ENCODE measurements at regions not wholly inside any gene's neighbourhood (a gene's known extent, or its start where the extent isn't known, plus 50 kb on each side); places are given as distances from the start of the nearest gene placed in this dataset. TPM values are rescaled to one million over a fixed set of nuclear protein-coding genes. Genes with fewer than 3 reads are reported as not detected.
A peak's percentile ranks its signal among the peaks of the same experiment; 100 is the strongest.

DNA sequence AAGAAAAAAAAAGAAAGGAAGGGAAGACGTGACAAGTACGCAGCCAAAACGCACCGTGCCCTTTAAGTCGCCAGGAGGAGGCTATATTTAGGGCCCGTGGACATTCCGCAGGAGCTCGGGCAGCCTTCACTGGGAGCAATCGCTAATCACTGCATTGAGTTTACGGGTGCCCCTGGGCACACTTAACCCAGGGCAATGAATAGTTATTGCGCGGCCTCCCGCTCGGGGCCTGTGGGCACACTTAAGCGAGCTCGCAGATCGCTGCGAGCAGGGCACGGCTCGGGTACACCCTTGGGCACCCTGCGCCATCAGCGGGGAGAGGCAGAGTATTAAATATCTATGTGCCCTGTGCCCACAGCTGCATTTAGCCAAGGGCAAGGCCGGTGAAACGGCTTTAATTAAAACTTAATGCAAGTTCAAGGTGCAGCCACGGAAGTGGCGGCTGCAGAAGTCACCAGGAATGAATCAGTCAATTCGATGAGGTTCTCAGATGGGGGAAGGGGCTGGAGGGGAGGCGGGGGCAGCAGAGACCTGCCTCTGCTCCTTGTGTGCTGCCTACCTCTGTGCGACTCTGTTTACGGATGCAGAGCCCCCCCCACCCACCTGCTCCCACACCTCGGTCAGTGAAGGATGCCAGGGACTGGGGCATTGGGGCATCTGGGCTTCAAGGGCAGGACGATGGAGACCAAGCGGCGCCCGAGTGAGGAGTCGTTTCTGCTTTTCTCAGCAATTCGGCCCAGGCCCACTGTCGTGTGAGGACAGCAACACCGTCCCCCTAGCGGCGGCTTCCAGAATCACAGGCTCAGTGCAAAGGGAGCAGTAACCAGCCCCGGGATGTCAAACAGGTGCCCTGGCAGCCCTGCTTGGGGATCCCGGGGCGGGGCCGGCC, 51.8 kb upstream of the TARDBP start:
- peaks cover 0 to 6% (median 3%) of the 10 kb centered on the region in 5 donors for H3K4me1 ChIP-seq (ENCODE audit: control insufficient read depth in 5 of 5, insufficient read depth in 5 of 5, low read length in 5 of 5)
- H3K4me3 ChIP-seq, result no peak overlapping the region
- ATAC-seq (ENCODE audit: insufficient read depth, low FRiP score), result peak; percentile 31
- no peaks in the 10 kb centered on the region for H3K9me3 ChIP-seq (ENCODE audit: control insufficient read depth in 4 of 4, insufficient read depth in 3 of 4, low read length in 3 of 4)
- no peaks in the 10 kb centered on the region for H3K27me3 ChIP-seq (ENCODE audit: control insufficient read depth in 3 of 3, insufficient read depth in 3 of 3, low read length in 2 of 3)
- DNase-seq, result peak; percentile 81 to 86 (median 84)
- no peak overlapping the region for H3K9ac ChIP-seq (ENCODE audit: insufficient read depth in 1 of 2, low read length in 2 of 2)
- H3K36me3 ChIP-seq (ENCODE audit: control insufficient read depth in 4 of 4, insufficient read depth in 4 of 4, low read length in 4 of 4), result no peaks in the 10 kb centered on the region
- no peak overlapping the region for H3K27ac ChIP-seq (ENCODE audit: low read depth in 1 of 2, low read length in 1 of 2)
- TF ChIP-seq, protein P1, sequence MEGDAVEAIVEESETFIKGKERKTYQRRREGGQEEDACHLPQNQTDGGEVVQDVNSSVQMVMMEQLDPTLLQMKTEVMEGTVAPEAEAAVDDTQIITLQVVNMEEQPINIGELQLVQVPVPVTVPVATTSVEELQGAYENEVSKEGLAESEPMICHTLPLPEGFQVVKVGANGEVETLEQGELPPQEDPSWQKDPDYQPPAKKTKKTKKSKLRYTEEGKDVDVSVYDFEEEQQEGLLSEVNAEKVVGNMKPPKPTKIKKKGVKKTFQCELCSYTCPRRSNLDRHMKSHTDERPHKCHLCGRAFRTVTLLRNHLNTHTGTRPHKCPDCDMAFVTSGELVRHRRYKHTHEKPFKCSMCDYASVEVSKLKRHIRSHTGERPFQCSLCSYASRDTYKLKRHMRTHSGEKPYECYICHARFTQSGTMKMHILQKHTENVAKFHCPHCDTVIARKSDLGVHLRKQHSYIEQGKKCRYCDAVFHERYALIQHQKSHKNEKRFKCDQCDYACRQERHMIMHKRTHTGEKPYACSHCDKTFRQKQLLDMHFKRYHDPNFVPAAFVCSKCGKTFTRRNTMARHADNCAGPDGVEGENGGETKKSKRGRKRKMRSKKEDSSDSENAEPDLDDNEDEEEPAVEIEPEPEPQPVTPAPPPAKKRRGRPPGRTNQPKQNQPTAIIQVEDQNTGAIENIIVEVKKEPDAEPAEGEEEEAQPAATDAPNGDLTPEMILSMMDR (IDR thresholded peaks at IDR 0.05; ENCODE audit: control extremely low read depth, extremely low read depth), result peak; percentile 55
- 59 to 61% methylated on average over 45 of the region's 45 CpGs for WGBS, 2 donors

DNA sequence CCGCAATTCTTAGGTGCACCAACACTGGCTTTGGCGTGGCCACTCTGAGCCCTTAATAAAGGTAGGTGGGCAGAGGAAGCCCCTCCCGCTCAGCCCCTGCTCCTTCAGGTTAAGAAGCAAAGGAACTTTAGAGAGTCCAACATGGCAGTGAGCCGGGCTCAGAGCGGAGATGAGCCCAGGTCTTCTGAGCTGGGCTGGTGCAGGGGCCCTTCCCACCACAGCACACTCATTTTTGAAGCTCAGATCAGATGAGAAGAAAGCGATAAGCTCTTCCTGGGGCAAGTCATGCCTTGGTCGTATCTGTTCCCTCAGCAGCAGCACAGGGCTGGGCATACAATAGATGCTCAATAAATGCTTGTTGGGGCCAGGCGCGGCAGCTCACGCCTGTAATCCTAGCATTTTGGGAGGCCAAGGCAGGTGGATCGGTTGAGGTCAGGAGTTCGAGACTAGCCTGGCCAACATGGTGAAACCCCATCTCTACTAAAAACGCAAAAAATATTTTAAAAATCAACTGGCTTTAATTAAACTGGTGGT, 51.1 kb upstream of the TARDBP start:
- TF ChIP-seq, protein P1 (IDR thresholded peaks at IDR 0.05; ENCODE audit: control extremely low read depth, extremely low read depth), result no peak

GRCh38 chr1:10962483-10962882, 50.0 kb upstream of the TARDBP start:
- no peaks in the 10 kb centered on the region for H3K36me3 ChIP-seq (ENCODE audit: control insufficient read depth in 4 of 4, insufficient read depth in 4 of 4, low read length in 4 of 4)
- no peak for ATAC-seq (ENCODE audit: insufficient read depth, low FRiP score)
- no peaks in the 10 kb centered on the region for H3K9me3 ChIP-seq (ENCODE audit: control insufficient read depth in 4 of 4, insufficient read depth in 3 of 4, low read length in 3 of 4)
- whole genome bisulfite sequencing, 2 donors, result 65 to 67% methylated on average over 4 of the region's 4 CpGs
- TF ChIP-seq, protein P1 (IDR thresholded peaks at IDR 0.05; ENCODE audit: control extremely low read depth, extremely low read depth), result no peak
- no peak overlapping the region for H3K4me3 ChIP-seq
- no peaks in the 10 kb centered on the region for H3K27me3 ChIP-seq (ENCODE audit: control insufficient read depth in 3 of 3, insufficient read depth in 3 of 3, low read length in 2 of 3)
- peak; percentile 51 to 68 (median 55) for DNase-seq
- H3K27ac ChIP-seq (ENCODE audit: low read depth in 1 of 2, low read length in 1 of 2), result no peak overlapping the region
- peaks cover 0 to 9% (median 6%) of the 10 kb centered on the region in 5 donors for H3K4me1 ChIP-seq (ENCODE audit: control insufficient read depth in 5 of 5, insufficient read depth in 5 of 5, low read length in 5 of 5)
- no peak overlapping the region for H3K9ac ChIP-seq (ENCODE audit: insufficient read depth in 1 of 2, low read length in 2 of 2)

More for the DNA sequence above, 51.1 kb upstream of the TARDBP start:
- ATAC-seq (ENCODE audit: insufficient read depth, low FRiP score) (no peak), DNase-seq (no peak)
- Histone ChIP-seq H3K27me3 (ENCODE audit: control insufficient read depth in 3 of 3, insufficient read depth in 3 of 3, low read length in 2 of 3) (no peaks in the 10 kb centered on the region), H3K4me1 (ENCODE audit: control insufficient read depth in 5 of 5, insufficient read depth in 5 of 5, low read length in 5 of 5) (peaks cover 0 to 9% (median 6%) of the 10 kb centered on the region in 5 donors), H3K9ac (ENCODE audit: insufficient read depth in 1 of 2, low read length in 2 of 2) (no peak overlapping the region), H3K4me3 (no peak overlapping the region), H3K36me3 (ENCODE audit: control insufficient read depth in 4 of 4, insufficient read depth in 4 of 4, low read length in 4 of 4) (no peaks in the 10 kb centered on the region), H3K9me3 (ENCODE audit: control insufficient read depth in 4 of 4, insufficient read depth in 3 of 4, low read length in 3 of 4) (no peaks in the 10 kb centered on the region), H3K27ac (ENCODE audit: low read depth in 1 of 2, low read length in 1 of 2) (no peak overlapping the region)
- 68% methylated on average over 13 of the region's 13 CpGs for WGBS, 2 donors

Small RNAs in the stretch of these regions (small RNA-seq; reads per million reads assigned to genes)
- gene HSPE1P24 (ENCODE audit: low replicate concordance), result not detected

Data from lung (tissue), 12 donors.